ENCODE measurements at regions not wholly inside any gene's neighbourhood (a gene's known extent, or its start where the extent isn't known, plus 50 kb on each side); places are given as distances from the start of the nearest gene placed in this dataset.

GRCh38 chr3:162134571-162134970 lies 638.0 kb downstream of the OTOL1 start:
- intact Hi-C loops (cut with micrococcal nuclease; ENCODE audit: unreplicated experiment) (no loop called here), in situ Hi-C loops (cut with MboI) (no loop called here)
- no peak overlapping the region for H3K27ac ChIP-seq (ENCODE audit: control insufficient read depth, insufficient read depth)
- SMC1A ChIA-PET (ENCODE audit: uncharacterized antibody, unreplicated experiment) = no interaction called here
- H4K20me1 ChIP-seq (ENCODE audit: control insufficient read depth, insufficient read depth) = no peaks in the 10 kb centered on the region
- DNase-seq (ENCODE audit: low read depth, low spot score) (no peak), FAIRE-seq (no peak), ATAC-seq (peak; percentile 36)
- H3K36me3 ChIP-seq (ENCODE audit: control insufficient read depth in 2 of 2, insufficient read depth in 2 of 2, low read length in 1 of 2) = no peaks in the 10 kb centered on the region
- no peaks in the 10 kb centered on the region for H3K79me2 ChIP-seq (ENCODE audit: control insufficient read depth, insufficient read depth, low read length)
- H3K4me3 ChIP-seq = no peak overlapping the region
- POLR2A ChIA-PET = no interaction called here
- no peaks in the 10 kb centered on the region for H3K27me3 ChIP-seq (replicated peaks in 1 of 2; ENCODE audit: control insufficient read depth in 2 of 2, insufficient read depth in 2 of 2, low read length in 1 of 2)
- WGBS (ENCODE audit: insufficient coverage, insufficient replicate concordance, low lambda C conversion rate, missing lambda C conversion rate) = 23% methylated on average over 4 of the region's 4 CpGs
- TF ChIP-seq ZNF687 (IDR thresholded peaks at IDR 0.05) = no peak
- no peak for TF ChIP-seq SIN3A (IDR thresholded peaks at IDR 0.05; ENCODE audit: low read depth, low read length)
- BruUV-seq (replicated peaks) = no TSS peak
- CTCF ChIA-PET = no interaction called here
- no peak overlapping the region; the same call in 1 of the 2 replicates for H2AFZ ChIP-seq (ENCODE audit: control insufficient read depth, low read depth, low read length)
- no peak overlapping the region for H3K9ac ChIP-seq (ENCODE audit: control insufficient read depth, insufficient read depth, low read length)
- no peaks in the 10 kb centered on the region for H3K9me3 ChIP-seq (replicated peaks; ENCODE audit: control insufficient read depth, insufficient read depth, low read length)
- RAD21 ChIA-PET (ENCODE audit: unreplicated experiment) = no interaction called here
- H3K4me2 ChIP-seq (ENCODE audit: control insufficient read depth, insufficient read depth) = no peak overlapping the region
- H3K4me1 ChIP-seq (ENCODE audit: control insufficient read depth, insufficient read depth, low read length) = no peaks in the 10 kb centered on the region

DNA sequence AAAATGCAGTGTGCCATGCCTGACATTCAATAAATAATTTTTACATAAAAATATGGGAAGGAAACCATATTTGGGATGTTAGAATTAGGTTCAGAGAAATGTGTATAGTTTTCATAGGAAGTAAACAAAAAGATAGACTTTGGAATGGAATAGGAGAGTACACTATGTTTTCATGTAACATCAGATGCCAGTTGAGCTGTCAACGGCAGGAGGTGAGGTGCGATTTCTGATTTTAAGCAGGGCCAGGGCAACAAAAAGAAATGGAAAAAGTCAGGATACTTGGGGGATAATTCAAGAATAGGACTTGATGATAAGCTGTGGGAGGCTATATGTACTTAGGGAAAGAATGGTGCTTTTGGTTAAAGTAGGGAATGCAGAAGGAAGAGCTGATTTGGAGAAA lies 639.5 kb downstream of the OTOL1 start:
- ChIA-PET SMC1A (ENCODE audit: uncharacterized antibody, unreplicated experiment) (no interaction called here), RAD21 (ENCODE audit: unreplicated experiment) (no interaction called here), POLR2A (no interaction called here), CTCF (no interaction called here)
- no peak for FAIRE-seq
- no peaks in the 10 kb centered on the region for H3K9me3 ChIP-seq (replicated peaks; ENCODE audit: control insufficient read depth, insufficient read depth, low read length)
- H4K20me1 ChIP-seq (ENCODE audit: control insufficient read depth, insufficient read depth) = no peaks in the 10 kb centered on the region
- H3K36me3 ChIP-seq (ENCODE audit: control insufficient read depth in 2 of 2, insufficient read depth in 2 of 2, low read length in 1 of 2) = no peaks in the 10 kb centered on the region
- no peak overlapping the region for H3K27ac ChIP-seq (ENCODE audit: control insufficient read depth, insufficient read depth)
- H3K27me3 ChIP-seq (replicated peaks in 1 of 2; ENCODE audit: control insufficient read depth in 2 of 2, insufficient read depth in 2 of 2, low read length in 1 of 2) = no peaks in the 10 kb centered on the region
- H2AFZ ChIP-seq (ENCODE audit: control insufficient read depth, low read depth, low read length) = no peak overlapping the region
- no peak overlapping the region for H3K4me2 ChIP-seq (ENCODE audit: control insufficient read depth, insufficient read depth)
- no peaks in the 10 kb centered on the region for H3K4me1 ChIP-seq (ENCODE audit: control insufficient read depth, insufficient read depth, low read length)
- H3K4me3 ChIP-seq = no peak overlapping the region
- no peak for TF ChIP-seq BRCA1 (IDR thresholded peaks at IDR 0.05; ENCODE audit: low read depth, low read length)
- TF ChIP-seq NBN (IDR thresholded peaks at IDR 0.05) = no peak
- no peak for TF ChIP-seq ASH2L (IDR thresholded peaks at IDR 0.05; ENCODE audit: borderline replicate concordance, low read depth)
- no peak for TF ChIP-seq CHD2 (IDR thresholded peaks at IDR 0.05; ENCODE audit: borderline replicate concordance, low read depth, low read length)
- TF ChIP-seq MTA2 (IDR thresholded peaks at IDR 0.05; ENCODE audit: low read depth) = no peak
- TF ChIP-seq SRF (IDR thresholded peaks at IDR 0.05; ENCODE audit: low read depth in 2 of 2, low read length in 2 of 2) = no peak
- no peak for ATAC-seq
- intact Hi-C loops (cut with micrococcal nuclease; ENCODE audit: unreplicated experiment) (no loop called here), in situ Hi-C loops (cut with MboI) (no loop called here)
- no peak overlapping the region for H3K9ac ChIP-seq (ENCODE audit: control insufficient read depth, insufficient read depth, low read length)
- H3K79me2 ChIP-seq (ENCODE audit: control insufficient read depth, insufficient read depth, low read length) = no peaks in the 10 kb centered on the region
- 68% methylated on average over 2 of the region's 2 CpGs for WGBS (ENCODE audit: insufficient coverage, insufficient replicate concordance, low lambda C conversion rate, missing lambda C conversion rate)
- no TSS peak for BruUV-seq (replicated peaks)
- DNase-seq (ENCODE audit: low read depth, low spot score) = no peak
